Heart left ventricle (tissue), 16 donors: ENCODE measurements at regions not wholly inside any gene's neighbourhood (a gene's known extent, or its start where the extent isn't known, plus 50 kb on each side); places are given as distances from the start of the nearest gene placed in this dataset.

Experiments used
- ATAC-seq, 4 donors: fragments of 200-7000 bp; cut with Tn5 transposase; one replicate each; pipeline ENCODE4 v1.9.1; 2020 to 2022; ENCODE audit warnings: moderate library complexity in 4 of 4, mild to moderate bottlenecking in 3 of 4, moderate number of reproducible peaks in 1 of 4
- DNase-seq, 5 donors: peaks; one replicate each; pipeline ENCODE4 v3.0.0-alpha.2; 2020
- H3K27ac ChIP-seq, 12 donors: fragments of 200-600 bp; sonication (generic) in 4 of 12; one replicate each; pipeline versions ENCODE4 v1.5.0 to v1.8.0; 2016 to 2022; ENCODE audit warnings: mild to moderate bottlenecking in 2 of 12
- H3K27me3 ChIP-seq, 9 donors: fragments of 200-600 bp; sonication (generic) in 2 of 9; one replicate each; pipeline versions ENCODE4 v1.5.1 to v1.8.0; 2016 to 2022; ENCODE audit warnings: mild to moderate bottlenecking in 3 of 9
- H3K36me3 ChIP-seq, 9 donors: fragments of 200-600 bp; sonication (generic) in 2 of 9; one replicate each; pipeline versions ENCODE4 v1.5.0 to v1.8.0; 2018 to 2022; ENCODE audit warnings: mild to moderate bottlenecking in 2 of 9
- H3K4me1 ChIP-seq, 12 donors: fragments of 200-600 bp; sonication (generic) in 4 of 12; one replicate each; pipeline versions ENCODE4 v1.5.0 to v1.8.0; 2016 to 2022; ENCODE audit warnings: mild to moderate bottlenecking in 3 of 12
- H3K4me3 ChIP-seq, 12 donors: fragments of 200-600 bp; sonication (generic) in 4 of 12; one replicate each; pipeline versions ENCODE4 v1.5.0 to v1.8.0; 2017 to 2022; ENCODE audit warnings: mild to moderate bottlenecking in 9 of 12, moderate library complexity in 4 of 12
- H3K9me3 ChIP-seq, 12 donors: fragments of 200-600 bp; sonication (generic) in 4 of 12; one replicate each; pipeline versions ENCODE4 v1.5.0 to v1.8.0; 2016 to 2022; ENCODE audit warnings: mild to moderate bottlenecking in 1 of 12
- POLR2A ChIP-seq, 2 donors: fragments of 450-650 bp; IDR thresholded peaks; one replicate each; pipeline ENCODE4 v1.6.1; 2017; ENCODE audit warnings: antibody characterized with exemption in 2 of 2, mild to moderate bottlenecking in 2 of 2, moderate library complexity in 2 of 2
- WGBS, 4 donors: extraction: QIAGEN DNeasy Blood & Tissue Kit in 2 of 4; methylation state at CpG; one replicate each; pipeline versions ENCODE4 v1.1.5 to v1.1.7; 2013 to 2018; 5-methylcytosine and 5-hydroxymethylcytosine counted together
- intact Hi-C, 10 donors: fragments of 100-400 bp; cut with DNase I; formaldehyde crosslinking; loops; one replicate each; pipeline versions ENCODE4 v1.11.1 to v1.14.2; 2022
- TF ChIP-seq, protein P1 (sequence below), 12 donors: fragments of 200-600 bp; sonication (generic) in 4 of 12; IDR thresholded peaks; one replicate each; pipeline versions ENCODE4 v1.5.0 to v1.8.0; 2018 to 2022; ENCODE audit warnings: antibody characterized with exemption in 12 of 12, mild to moderate bottlenecking in 5 of 12
- donor health status: ischemic (EF 13 %, LVEDD 7.1; RV severe dilation, severe dysfunction).
- donor health status: healthy with polysubstance abuse.
- donor health status: DM: no; HTN: yes; CAD: no.
- donor health status: DM: no; HTN: no; CAD: no.
- donor health status: ischemic (EF 25% LVEDD 6.9; RV normal size, moderate dysfunction).
- donor health status: ischemic (EF 25% LVEDD 5.7; RV mildly dilated, moderate dysfunction).
- donor health status: healthy.
- donor health status: DM: yes; HTN: yes; CAD: no.
- donor health status: ischemic (EF 35%, LVEDD 5.7; RV mildly dilated, moderate dysfunction).
- donor health status: nonischemic (EF 11% LVEDD 7.7; RV severe dilation, severe dysfunction).
- donor health status: DM: yes; HTN: yes; CAD: no.
- donor health status: PGD.
- donor health status: ischemic (EF 29% LVEDD 5.4; RV normal size, mild dysfunction).
- donor health status: nonischemic (EF 23%, LVEDD 6.1; RV moderate dilation, normal function).

- no peaks in the 10 kb centered on the region for H3K36me3 ChIP-seq
- H3K4me1 ChIP-seq: no peaks in the 10 kb centered on the region
- DNase-seq (no peak), ATAC-seq (peak in 1 of 4 donors; percentile 38)
- H3K27ac ChIP-seq: no peak overlapping the region
- intact Hi-C loops: no loop called here
- H3K4me3 ChIP-seq: no peak overlapping the region
- no peaks in the 10 kb centered on the region for H3K9me3 ChIP-seq
- 84 to 92% (median 88%) methylated on average over 2 of the region's 2 CpGs for WGBS, 4 donors
- H3K27me3 ChIP-seq: no peaks in the 10 kb centered on the region
- TF ChIP-seq, protein P1, sequence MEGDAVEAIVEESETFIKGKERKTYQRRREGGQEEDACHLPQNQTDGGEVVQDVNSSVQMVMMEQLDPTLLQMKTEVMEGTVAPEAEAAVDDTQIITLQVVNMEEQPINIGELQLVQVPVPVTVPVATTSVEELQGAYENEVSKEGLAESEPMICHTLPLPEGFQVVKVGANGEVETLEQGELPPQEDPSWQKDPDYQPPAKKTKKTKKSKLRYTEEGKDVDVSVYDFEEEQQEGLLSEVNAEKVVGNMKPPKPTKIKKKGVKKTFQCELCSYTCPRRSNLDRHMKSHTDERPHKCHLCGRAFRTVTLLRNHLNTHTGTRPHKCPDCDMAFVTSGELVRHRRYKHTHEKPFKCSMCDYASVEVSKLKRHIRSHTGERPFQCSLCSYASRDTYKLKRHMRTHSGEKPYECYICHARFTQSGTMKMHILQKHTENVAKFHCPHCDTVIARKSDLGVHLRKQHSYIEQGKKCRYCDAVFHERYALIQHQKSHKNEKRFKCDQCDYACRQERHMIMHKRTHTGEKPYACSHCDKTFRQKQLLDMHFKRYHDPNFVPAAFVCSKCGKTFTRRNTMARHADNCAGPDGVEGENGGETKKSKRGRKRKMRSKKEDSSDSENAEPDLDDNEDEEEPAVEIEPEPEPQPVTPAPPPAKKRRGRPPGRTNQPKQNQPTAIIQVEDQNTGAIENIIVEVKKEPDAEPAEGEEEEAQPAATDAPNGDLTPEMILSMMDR (IDR thresholded peaks at IDR 0.05): no peak
- TF ChIP-seq POLR2A (IDR thresholded peaks at IDR 0.05): no peak
Observed at GRCh38 chr10:4390219-4390618, 435.8 kb upstream of the AKR1E2 start.

- 95 to 97% (median 96%) methylated on average over 7 of the region's 7 CpGs for WGBS, 4 donors
- no peak for ATAC-seq
- Histone ChIP-seq H3K27me3 (no peaks in the 10 kb centered on the region), H3K9me3 (no peaks in the 10 kb centered on the region), H3K27ac (no peak overlapping the region), H3K4me1 (peaks cover 0 to 12% (median 0%) of the 10 kb centered on the region in 12 donors), H3K4me3 (no peak overlapping the region), H3K36me3 (no peaks in the 10 kb centered on the region)
- TF ChIP-seq, protein P1 (IDR thresholded peaks at IDR 0.05): no peak
- TF ChIP-seq POLR2A (IDR thresholded peaks at IDR 0.05): no peak
- intact Hi-C loops: no loop called here
- no peak for DNase-seq
Observed at GRCh38 chr10:4385231-4385870, 440.7 kb upstream of the AKR1E2 start.

- ATAC-seq: no peak
- H3K27ac ChIP-seq: no peak overlapping the region
- 59 to 72% (median 70%) methylated on average over 4 of the region's 4 CpGs for WGBS, 4 donors
- H3K27me3 ChIP-seq: no peaks in the 10 kb centered on the region
- no peaks in the 10 kb centered on the region for H3K9me3 ChIP-seq
- peaks cover 0 to 12% (median 0%) of the 10 kb centered on the region in 12 donors for H3K4me1 ChIP-seq
- TF ChIP-seq POLR2A (IDR thresholded peaks at IDR 0.05): no peak
- TF ChIP-seq, protein P1 (IDR thresholded peaks at IDR 0.05): no peak
- no peak for DNase-seq
- intact Hi-C loops: no loop called here
- no peaks in the 10 kb centered on the region for H3K36me3 ChIP-seq
- no peak overlapping the region for H3K4me3 ChIP-seq
Observed at GRCh38 chr10:4384245-4384644, 441.8 kb upstream of the AKR1E2 start.

- DNase-seq: no peak
- H3K27ac ChIP-seq: no peak overlapping the region
- no peaks in the 10 kb centered on the region for H3K27me3 ChIP-seq
- ATAC-seq: no peak
- H3K4me3 ChIP-seq: no peak overlapping the region
- no peaks in the 10 kb centered on the region for H3K36me3 ChIP-seq
- no peak for TF ChIP-seq POLR2A (IDR thresholded peaks at IDR 0.05)
- TF ChIP-seq, protein P1 (IDR thresholded peaks at IDR 0.05): no peak
- intact Hi-C loops: no loop called here
- peaks cover 0 to 12% (median 0%) of the 10 kb centered on the region in 12 donors for H3K4me1 ChIP-seq
- WGBS, 4 donors: 35 to 46% (median 40%) methylated on average over 4 of the region's 4 CpGs
- no peaks in the 10 kb centered on the region for H3K9me3 ChIP-seq
Observed at GRCh38 chr10:4383651-4384098, 442.3 kb upstream of the AKR1E2 start.
